ENCODE measurements at regions not wholly inside any gene's neighbourhood (a gene's known extent, or its start where the extent isn't known, plus 50 kb on each side); places are given as distances from the start of the nearest gene placed in this dataset.

GRCh38 chr1:239725933-239726332, 339.6 kb downstream of the CHRM3 start:
- H3F3A ChIP-seq (ENCODE audit: low read length, unreplicated experiment), result no peaks in the 10 kb centered on the region
- H3K36me3 ChIP-seq (ENCODE audit: low read depth, low read length), result no peaks in the 10 kb centered on the region
- BruUV-seq (replicated peaks), result no TSS peak
- no peaks in the 10 kb centered on the region for H3K4me1 ChIP-seq (ENCODE audit: insufficient read depth, low read length)
- no peak for DNase-seq
- H3K9ac ChIP-seq (ENCODE audit: low read length), result no peak overlapping the region
- no peak for ATAC-seq
- no peak overlapping the region for H2AFZ ChIP-seq (ENCODE audit: low read length)
- no peak overlapping the region for H3K27ac ChIP-seq (ENCODE audit: low read length)
- ChIA-PET POLR2A (ENCODE audit: unreplicated experiment) (no interaction called here), CTCF (no interaction called here)
- H3K27me3 ChIP-seq (ENCODE audit: low read length), result no peaks in the 10 kb centered on the region
- H3K79me2 ChIP-seq (ENCODE audit: low read length), result no peaks in the 10 kb centered on the region
- intact Hi-C loops (cut with micrococcal nuclease), result loop anchor here (2.0 kb wide), 1 partner anchor 43 kb away; no protein-coding TSS in a partner anchor
- no peak overlapping the region for H3K4me3 ChIP-seq (ENCODE audit: low read length)
- H4K20me1 ChIP-seq (ENCODE audit: low read length), result no peaks in the 10 kb centered on the region
- no peak for TF ChIP-seq CTCF (conservative IDR thresholded peaks at IDR 0.05; ENCODE audit: low read depth, low read length)
- TF ChIP-seq EZH2 (IDR thresholded peaks at IDR 0.05; ENCODE audit: low read length, unreplicated experiment), result no peak
- H3K9me3 ChIP-seq (ENCODE audit: low read length), result no peaks in the 10 kb centered on the region
- H3K4me2 ChIP-seq (ENCODE audit: low read length), result no peak overlapping the region
- no peaks in the 10 kb centered on the region for H3K9me2 ChIP-seq (replicated peaks; ENCODE audit: low read length)

DNA sequence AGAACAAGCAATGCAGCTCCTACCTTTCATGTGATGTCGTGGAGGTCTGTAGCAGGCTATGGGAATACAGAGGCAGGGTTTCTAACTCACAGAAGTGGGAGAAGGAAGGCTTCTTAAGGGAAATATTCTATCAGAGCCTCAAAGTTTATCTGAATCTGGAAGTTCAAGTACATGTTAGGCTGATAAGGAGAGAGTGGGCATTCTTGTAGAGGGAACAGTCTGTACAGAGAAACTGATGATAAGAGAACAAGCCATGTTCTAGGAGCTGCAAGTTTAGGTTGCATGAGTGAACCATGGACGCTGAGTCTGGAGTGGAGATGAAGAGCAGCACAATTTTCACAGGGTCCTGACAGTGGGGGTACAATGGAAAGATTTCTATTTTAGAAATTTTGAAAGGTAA, 344.0 kb downstream of the CHRM3 start:
- no peaks in the 10 kb centered on the region for H4K20me1 ChIP-seq (ENCODE audit: low read length)
- no peak overlapping the region for H3K4me3 ChIP-seq (ENCODE audit: low read length)
- H3K4me2 ChIP-seq (ENCODE audit: low read length), result no peak overlapping the region
- no peaks in the 10 kb centered on the region for H3K79me2 ChIP-seq (ENCODE audit: low read length)
- no peak for ATAC-seq
- H2AFZ ChIP-seq (ENCODE audit: low read length), result no peak overlapping the region
- CTCF ChIA-PET, result no interaction called here
- TF ChIP-seq EZH2phosphoT487 (IDR thresholded peaks at IDR 0.05; ENCODE audit: borderline replicate concordance, low read length) (no peak), CTCF (conservative IDR thresholded peaks at IDR 0.05; ENCODE audit: low read depth, low read length) (no peak), EZH2 (IDR thresholded peaks at IDR 0.05; ENCODE audit: low read length, unreplicated experiment) (no peak)
- intact Hi-C loops (cut with micrococcal nuclease), result no loop called here
- H3K36me3 ChIP-seq (ENCODE audit: low read depth, low read length), result no peaks in the 10 kb centered on the region
- H3F3A ChIP-seq (ENCODE audit: low read length, unreplicated experiment), result no peaks in the 10 kb centered on the region
- DNase-seq, result no peak
- H3K9me3 ChIP-seq (ENCODE audit: low read length), result no peaks in the 10 kb centered on the region
- H3K9ac ChIP-seq (ENCODE audit: low read length), result no peak overlapping the region
- no TSS peak for BruUV-seq (replicated peaks)
- H3K4me1 ChIP-seq (ENCODE audit: insufficient read depth, low read length), result no peaks in the 10 kb centered on the region
- H3K9me2 ChIP-seq (replicated peaks; ENCODE audit: low read length), result no peaks in the 10 kb centered on the region
- H3K27ac ChIP-seq (ENCODE audit: low read length), result no peak overlapping the region
- no peaks in the 10 kb centered on the region for H3K27me3 ChIP-seq (ENCODE audit: low read length)
- POLR2A ChIA-PET (ENCODE audit: unreplicated experiment), result no interaction called here

GRCh38 chr1:239731082-239731748, 344.8 kb downstream of the CHRM3 start:
- TF ChIP-seq CTCF (conservative IDR thresholded peaks at IDR 0.05; ENCODE audit: low read depth, low read length), result no peak
- no peak for TF ChIP-seq EZH2phosphoT487 (IDR thresholded peaks at IDR 0.05; ENCODE audit: borderline replicate concordance, low read length)
- no peak for TF ChIP-seq EZH2 (IDR thresholded peaks at IDR 0.05; ENCODE audit: low read length, unreplicated experiment)
- H3K4me3 ChIP-seq (ENCODE audit: low read length), result no peak overlapping the region
- no peaks in the 10 kb centered on the region for H3K27me3 ChIP-seq (ENCODE audit: low read length)
- no peak overlapping the region for H2AFZ ChIP-seq (ENCODE audit: low read length)
- no peaks in the 10 kb centered on the region for H3K4me1 ChIP-seq (ENCODE audit: insufficient read depth, low read length)
- no peak overlapping the region for H3K9ac ChIP-seq (ENCODE audit: low read length)
- H3K36me3 ChIP-seq (ENCODE audit: low read depth, low read length), result no peaks in the 10 kb centered on the region
- ChIA-PET POLR2A (ENCODE audit: unreplicated experiment) (no interaction called here), CTCF (no interaction called here)
- no peaks in the 10 kb centered on the region for H4K20me1 ChIP-seq (ENCODE audit: low read length)
- no peaks in the 10 kb centered on the region for H3K9me2 ChIP-seq (replicated peaks; ENCODE audit: low read length)
- intact Hi-C loops (cut with micrococcal nuclease), result no loop called here
- DNase-seq (no peak), ATAC-seq (no peak)
- no peaks in the 10 kb centered on the region for H3F3A ChIP-seq (ENCODE audit: low read length, unreplicated experiment)
- H3K4me2 ChIP-seq (ENCODE audit: low read length), result no peak overlapping the region
- H3K27ac ChIP-seq (ENCODE audit: low read length), result no peak overlapping the region
- no peaks in the 10 kb centered on the region for H3K79me2 ChIP-seq (ENCODE audit: low read length)
- H3K9me3 ChIP-seq (ENCODE audit: low read length), result no peaks in the 10 kb centered on the region
- BruUV-seq (replicated peaks), result no TSS peak

Measured in PC-3 (cell line).